ENCODE measurements at regions not wholly inside any gene's neighbourhood (a gene's known extent, or its start where the extent isn't known, plus 50 kb on each side); places are given as distances from the start of the nearest gene placed in this dataset.

GRCh38 chr21:14058566-14058965 is 152.2 kb downstream of the LIPI start:
- TF ChIP-seq CEBPB (IDR thresholded peaks at IDR 0.05) (no peak), EP300 (IDR thresholded peaks at IDR 0.05) (no peak), HMGXB4 (CRISPR knock-in tag; IDR thresholded peaks at IDR 0.05; ENCODE audit: borderline replicate concordance) (no peak), RNF2 (IDR thresholded peaks at IDR 0.05; ENCODE audit: borderline replicate concordance, low read depth) (no peak), BHLHE40 (IDR thresholded peaks at IDR 0.05; ENCODE audit: low read depth, low read length) (no peak), PHF8 (IDR thresholded peaks at IDR 0.05; ENCODE audit: borderline replicate concordance, low read depth) (no peak)
- TF ChIP-seq, protein P1, sequence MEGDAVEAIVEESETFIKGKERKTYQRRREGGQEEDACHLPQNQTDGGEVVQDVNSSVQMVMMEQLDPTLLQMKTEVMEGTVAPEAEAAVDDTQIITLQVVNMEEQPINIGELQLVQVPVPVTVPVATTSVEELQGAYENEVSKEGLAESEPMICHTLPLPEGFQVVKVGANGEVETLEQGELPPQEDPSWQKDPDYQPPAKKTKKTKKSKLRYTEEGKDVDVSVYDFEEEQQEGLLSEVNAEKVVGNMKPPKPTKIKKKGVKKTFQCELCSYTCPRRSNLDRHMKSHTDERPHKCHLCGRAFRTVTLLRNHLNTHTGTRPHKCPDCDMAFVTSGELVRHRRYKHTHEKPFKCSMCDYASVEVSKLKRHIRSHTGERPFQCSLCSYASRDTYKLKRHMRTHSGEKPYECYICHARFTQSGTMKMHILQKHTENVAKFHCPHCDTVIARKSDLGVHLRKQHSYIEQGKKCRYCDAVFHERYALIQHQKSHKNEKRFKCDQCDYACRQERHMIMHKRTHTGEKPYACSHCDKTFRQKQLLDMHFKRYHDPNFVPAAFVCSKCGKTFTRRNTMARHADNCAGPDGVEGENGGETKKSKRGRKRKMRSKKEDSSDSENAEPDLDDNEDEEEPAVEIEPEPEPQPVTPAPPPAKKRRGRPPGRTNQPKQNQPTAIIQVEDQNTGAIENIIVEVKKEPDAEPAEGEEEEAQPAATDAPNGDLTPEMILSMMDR (IDR thresholded peaks at IDR 0.05), result no peak
- TF ChIP-seq, protein P2, sequence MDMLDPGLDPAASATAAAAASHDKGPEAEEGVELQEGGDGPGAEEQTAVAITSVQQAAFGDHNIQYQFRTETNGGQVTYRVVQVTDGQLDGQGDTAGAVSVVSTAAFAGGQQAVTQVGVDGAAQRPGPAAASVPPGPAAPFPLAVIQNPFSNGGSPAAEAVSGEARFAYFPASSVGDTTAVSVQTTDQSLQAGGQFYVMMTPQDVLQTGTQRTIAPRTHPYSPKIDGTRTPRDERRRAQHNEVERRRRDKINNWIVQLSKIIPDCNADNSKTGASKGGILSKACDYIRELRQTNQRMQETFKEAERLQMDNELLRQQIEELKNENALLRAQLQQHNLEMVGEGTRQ (IDR thresholded peaks at IDR 0.05), result no peak
